IMR-90 (cell line): ENCODE measurements at regions not wholly inside any gene's neighbourhood (a gene's known extent, or its start where the extent isn't known, plus 50 kb on each side); places are given as distances from the start of the nearest gene placed in this dataset.

Experiments used
- ATAC-seq: fragments of 200-7000 bp; cut with Tn5 transposase; 2 replicates; pipeline ENCODE4 v1.9.1; 2020; ENCODE audit warnings: low read depth, mild to moderate bottlenecking, moderate library complexity
- BruUV-seq: library from RNA; stranded (reverse); fragments of 400-500 nt; replicated peaks from 2 replicates; lab custom pipeline; 2021; lab: Mats Ljungman, UMichigan
- CTCF ChIA-PET: fragments of 300-600 bp; formaldehyde crosslinking; extraction: SDS; loops from one replicate; lab custom pipeline; 2021; ENCODE audit warnings: antibody characterized with exemption; lab: Yijun Ruan, JAX
- POLR2A ChIA-PET: fragments of 300-600 bp; sonication (Branson Sonifier 250); formaldehyde crosslinking; loops from one replicate; lab custom pipeline; 2022; ENCODE audit warnings: antibody characterized with exemption; ENCODE audit not compliant: unreplicated experiment; lab: Charles Lee
- DNase-seq: peaks from one replicate; pipeline ENCODE4 v3.0.0; 2013
- H2AFZ ChIP-seq: replicated peaks from 2 replicates; pipeline ENCODE3; 2013; ENCODE audit warnings: low read length, mild to moderate bottlenecking; ENCODE audit not compliant: poor library complexity
- H2AK5ac ChIP-seq: 2 replicates; pipeline ENCODE4 v1.6.1; 2013; ENCODE audit warnings: low read depth, low read length, inconsistent platforms
- H2AK9ac ChIP-seq: replicated peaks from 2 replicates; pipeline ENCODE3; 2013; ENCODE audit warnings: mild to moderate bottlenecking, low read depth, low read length, moderate library complexity; ENCODE audit not compliant: poor library complexity
- H2BK120ac ChIP-seq: 2 replicates; pipeline ENCODE4 v1.6.1; 2013; ENCODE audit warnings: low read depth, low read length, inconsistent platforms
- H2BK15ac ChIP-seq: 3 replicates; pipeline ENCODE4 v1.6.1; 2013; ENCODE audit warnings: low read depth, low read length, inconsistent platforms
- H2BK20ac ChIP-seq: 2 replicates; pipeline ENCODE4 v1.6.1; 2013; ENCODE audit warnings: low read depth, mild to moderate bottlenecking, inconsistent platforms, low read length, moderate library complexity
- H2BK5ac ChIP-seq: 2 replicates; pipeline ENCODE4 v1.6.1; 2013; ENCODE audit warnings: mild to moderate bottlenecking, low read depth, low read length, inconsistent platforms; ENCODE audit not compliant: poor library complexity, severe bottlenecking
- H3K14ac ChIP-seq: replicated peaks from 2 replicates; pipeline ENCODE4 v1.6.1; 2013; ENCODE audit warnings: low read depth, low read length, inconsistent platforms
- H3K18ac ChIP-seq: 2 replicates; pipeline ENCODE4 v1.6.1; 2013; ENCODE audit warnings: low read depth, low read length, control low read depth
- H3K23ac ChIP-seq: 2 replicates; pipeline ENCODE4 v1.6.1; 2013; ENCODE audit warnings: low read depth, low read length, inconsistent platforms
- H3K27ac ChIP-seq: 2 replicates; pipeline ENCODE4 v1.5.1; 2013; ENCODE audit warnings: mild to moderate bottlenecking, control low read depth, low read length; ENCODE audit not compliant: insufficient read depth
- H3K27me3 ChIP-seq: 2 replicates; pipeline ENCODE4 v1.6.1; 2013; ENCODE audit warnings: low read length; ENCODE audit not compliant: control insufficient read depth, insufficient read depth
- H3K36me3 ChIP-seq: 2 replicates; pipeline ENCODE4 v1.6.1; 2013; ENCODE audit warnings: low read length, mixed read lengths; ENCODE audit not compliant: control insufficient read depth, insufficient read depth
- H3K4ac ChIP-seq: 2 replicates; pipeline ENCODE4 v1.6.1; 2013; ENCODE audit warnings: low read depth, low read length, inconsistent platforms
- H3K4me1 ChIP-seq: 2 replicates; pipeline ENCODE4 v1.6.1; 2013; ENCODE audit warnings: low read length, mixed read lengths; ENCODE audit not compliant: control insufficient read depth, insufficient read depth
- H3K4me2 ChIP-seq: 2 replicates; pipeline ENCODE4 v1.6.1; 2013; ENCODE audit warnings: low read depth, mild to moderate bottlenecking, control low read depth, low read length, moderate library complexity
- H3K4me3 ChIP-seq: 2 replicates; pipeline ENCODE4 v1.5.1; 2013; ENCODE audit warnings: low read depth, mild to moderate bottlenecking, control low read depth, low read length, moderate library complexity; ENCODE audit not compliant: insufficient read depth
- H3K56ac ChIP-seq: 2 replicates; pipeline ENCODE4 v1.6.1; 2013; ENCODE audit warnings: low read length, inconsistent platforms; ENCODE audit not compliant: insufficient read depth; ENCODE audit errors: extremely low read depth
- H3K79me1 ChIP-seq, 2 experiments: 2 replicates each; pipeline ENCODE4 v1.6.1; 2013; ENCODE audit warnings: low read length in 2 of 2, inconsistent platforms in 1 of 2, low read depth in 1 of 2
- H3K9ac ChIP-seq: 2 replicates; pipeline ENCODE4 v1.6.1; 2013; ENCODE audit warnings: low read depth, low read length, control low read depth
- H3K9me1 ChIP-seq: 2 replicates; pipeline ENCODE4 v1.6.1; 2013; ENCODE audit warnings: low read length, inconsistent platforms; ENCODE audit not compliant: insufficient read depth
- H3K9me3 ChIP-seq: 2 replicates; pipeline ENCODE4 v1.6.1; 2013; ENCODE audit warnings: low read length; ENCODE audit not compliant: control insufficient read depth, insufficient read depth
- H4K20me1 ChIP-seq: 2 replicates; pipeline ENCODE4 v1.6.1; 2013; ENCODE audit warnings: low read length, inconsistent platforms; ENCODE audit not compliant: insufficient read depth
- H4K5ac ChIP-seq: 2 replicates; pipeline ENCODE4 v1.6.1; 2013; ENCODE audit warnings: mild to moderate bottlenecking, low read depth, low read length, control low read depth
- H4K8ac ChIP-seq, 2 experiments: 2 replicates each; pipeline ENCODE4 v1.6.1; 2013; ENCODE audit warnings: low read depth in 2 of 2, low read length in 2 of 2, control low read depth in 1 of 2, inconsistent platforms in 1 of 2
- H4K91ac ChIP-seq: 2 replicates; pipeline ENCODE4 v1.6.1; 2013; ENCODE audit warnings: low read depth, low read length, inconsistent platforms; ENCODE audit not compliant: insufficient read depth
- ELK1 ChIP-seq: fragments of 150-350 bp; IDR thresholded peaks from 2 replicates; pipeline ENCODE4 v1.6.1; 2016; ENCODE audit warnings: low read depth, mild to moderate bottlenecking, low read length, moderate library complexity, borderline replicate concordance
- FOS ChIP-seq: fragments of 150-350 bp; IDR thresholded peaks from 2 replicates; pipeline ENCODE4 v1.6.1; 2016; ENCODE audit warnings: low read depth, low read length
- MAFK ChIP-seq: IDR thresholded peaks from 2 replicates; pipeline ENCODE4 v1.6.1; 2012; ENCODE audit warnings: low read depth, low read length, improper control_type of control experiment
- NFE2L2 ChIP-seq: fragments of 150-350 bp; IDR thresholded peaks from 2 replicates; pipeline ENCODE4 v1.6.1; 2016; ENCODE audit warnings: low read depth, mild to moderate bottlenecking, low read length
- POLR2A ChIP-seq: IDR thresholded peaks from 2 replicates; pipeline ENCODE4 v1.6.1; 2012; ENCODE audit warnings: mild to moderate bottlenecking, low read depth, low read length
- WGBS, 2 experiments: methylation state at CpG; one replicate each; pipeline versions ENCODE4 v1.1.5 to v1.1.7; 2013; ENCODE audit warnings: missing lambda C conversion rate in 2 of 2; ENCODE audit not compliant: insufficient read length in 1 of 2; ENCODE audit errors: extremely low coverage in 2 of 2; 5-methylcytosine and 5-hydroxymethylcytosine counted together
- dilution Hi-C: fragments of 300-500 bp; cut with HindIII; formaldehyde crosslinking; loops from one replicate; pipeline ENCODE4 v1.14.3; 2018; ENCODE audit warnings: low sequenced_read_pairs; ENCODE audit not compliant: unreplicated experiment
- in situ Hi-C: fragments of 300-500 bp; cut with MboI; formaldehyde crosslinking; loops from 3 replicates; pipeline ENCODE4 v1.14.3; 2019; ENCODE audit warnings: low sequenced_read_pairs, inconsistent platforms, mixed read lengths
- intact Hi-C: fragments of 100-400 bp; cut with micrococcal nuclease; formaldehyde crosslinking; loops from 2 replicates; pipeline ENCODE4 v1.10.0; 2022

- H4K20me1 ChIP-seq, result no peaks in the 10 kb centered on the region
- no peak overlapping the region for H2AFZ ChIP-seq
- H4K5ac ChIP-seq, result no peak overlapping the region
- in situ Hi-C loops, result no loop called here
- CTCF ChIA-PET, result no interaction called here
- no CpG with 5 or more reads among the region's 2 CpGs for WGBS, 2 experiments
- H2BK20ac ChIP-seq, result no peak overlapping the region
- no peak overlapping the region for H3K14ac ChIP-seq
- H3K4ac ChIP-seq, result no peak overlapping the region
- H3K9ac ChIP-seq, result no peak overlapping the region
- no TSS peak for BruUV-seq
- ATAC-seq, result no peak
- no peaks in the 10 kb centered on the region for H3K4me1 ChIP-seq
- H3K18ac ChIP-seq, result no peak overlapping the region
- no peak overlapping the region for H3K27ac ChIP-seq
- no peak overlapping the region for H4K8ac ChIP-seq
- no peaks in the 10 kb centered on the region for H3K27me3 ChIP-seq
- H3K23ac ChIP-seq, result no peak overlapping the region
- H2BK120ac ChIP-seq, result no peak overlapping the region
- H3K9me1 ChIP-seq, result no peaks in the 10 kb centered on the region
- no peak overlapping the region for H3K4me2 ChIP-seq
- H3K36me3 ChIP-seq, result no peaks in the 10 kb centered on the region
- TF ChIP-seq POLR2A, result no peak
- TF ChIP-seq NFE2L2, result no peak
- no peak for TF ChIP-seq ELK1
- TF ChIP-seq MAFK, result peak; percentile 43
- TF ChIP-seq FOS, result no peak
- H3K79me1 ChIP-seq, result no peaks in the 10 kb centered on the region
- no peak overlapping the region for H3K4me3 ChIP-seq
- H3K9me3 ChIP-seq, result peaks cover 4% of the 10 kb centered on the region; the same call in 1 of the 2 replicates
- H3K56ac ChIP-seq, result no peak overlapping the region
- intact Hi-C loops, result no loop called here
- no peak overlapping the region for H2BK5ac ChIP-seq
- H2AK5ac ChIP-seq, result no peak overlapping the region
- dilution Hi-C loops, result no loop called here
- H2AK9ac ChIP-seq, result no peak overlapping the region
- DNase-seq, result no peak
- no peak overlapping the region for H4K91ac ChIP-seq
- POLR2A ChIA-PET, result no interaction called here
- H2BK15ac ChIP-seq, result no peak overlapping the region
Measured at GRCh38 chr3:34924961-34925360, 714.4 kb upstream of the ARPP21 start.
